ENCODE measurements at regions not wholly inside any gene's neighbourhood (a gene's known extent, or its start where the extent isn't known, plus 50 kb on each side); places are given as distances from the start of the nearest gene placed in this dataset.

DNA sequence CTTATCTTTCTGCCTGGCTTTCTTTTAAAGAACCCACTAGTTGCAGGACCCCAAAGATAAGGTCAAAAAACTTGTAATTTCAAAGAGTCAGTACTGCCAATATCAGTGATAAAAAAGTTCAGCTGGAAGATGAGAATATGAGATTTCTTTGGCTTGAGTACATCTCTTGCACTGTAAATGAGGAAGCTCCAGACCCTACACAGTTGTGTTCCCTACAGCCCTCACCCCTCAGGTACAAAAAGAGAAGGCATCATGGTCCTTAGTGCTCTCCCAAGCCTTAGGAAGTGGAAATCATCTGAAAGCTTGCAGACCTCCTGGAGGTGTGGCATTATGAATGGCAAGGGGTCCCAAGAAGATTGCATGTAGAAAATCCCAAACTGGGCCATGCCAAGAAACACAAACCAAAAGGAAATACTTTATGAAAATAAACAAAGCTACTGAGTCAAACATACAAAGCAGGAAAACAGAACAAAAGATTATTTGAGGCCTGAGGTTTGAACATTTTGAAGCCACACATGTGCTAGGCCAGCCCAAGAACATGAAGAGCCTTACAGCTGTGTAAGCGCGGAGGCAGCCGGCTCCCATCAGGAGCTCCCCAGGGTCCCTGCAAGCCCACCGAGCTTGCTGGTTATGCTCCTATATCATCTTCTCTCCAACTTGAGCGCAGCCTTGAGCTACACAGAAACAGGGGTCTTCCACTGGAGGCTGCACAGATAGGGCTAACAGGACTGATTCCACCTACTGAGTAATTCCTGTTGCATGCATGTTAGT lies 217.0 kb downstream of the OSR1 start:
- DNase-seq (ENCODE audit: low read depth in 4 of 4, low spot score in 2 of 4): no peak

- no peak for DNase-seq (ENCODE audit: low read depth in 4 of 4, low spot score in 2 of 4)
These were observed 217.8 kb downstream of the OSR1 start for GRCh38 chr2:19140463-19141208.

GRCh38 chr2:19139386-19139785 lies 219.0 kb downstream of the OSR1 start:
- no peak for DNase-seq (ENCODE audit: low read depth in 4 of 4, low spot score in 2 of 4)

DNA sequence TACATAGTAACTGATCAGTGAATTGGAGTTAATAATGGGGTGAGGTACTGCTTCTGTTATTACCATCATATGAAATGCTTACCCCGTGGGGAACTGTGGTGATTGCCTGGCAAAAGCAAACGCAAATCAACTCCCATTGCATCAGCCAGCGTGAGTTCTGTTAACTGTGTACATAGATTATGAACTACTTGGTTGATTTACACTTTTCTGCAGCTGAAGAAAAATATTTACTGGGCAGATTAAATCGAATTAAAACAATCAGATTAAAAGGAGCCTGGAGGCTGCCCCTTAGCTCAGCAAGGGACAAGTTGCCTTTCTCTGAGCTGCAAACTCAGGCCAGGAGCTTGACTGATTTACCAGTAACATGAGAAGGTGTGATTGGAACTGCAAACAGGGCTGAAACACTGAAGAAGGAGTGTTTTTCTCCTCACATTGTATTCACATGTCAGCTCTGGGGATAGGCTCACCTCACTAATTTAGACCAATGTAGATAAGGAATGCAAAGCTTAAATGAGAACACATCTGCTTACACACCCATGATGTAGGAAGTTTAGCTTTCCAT lies 220.1 kb downstream of the OSR1 start:
- DNase-seq (ENCODE audit: low read depth in 4 of 4, low spot score in 2 of 4): no peak

- no peak for DNase-seq (ENCODE audit: low read depth in 4 of 4, low spot score in 2 of 4)
These were observed 221.0 kb downstream of the OSR1 start for GRCh38 chr2:19137433-19137832.

- DNase-seq (ENCODE audit: low read depth in 4 of 4, low spot score in 2 of 4): no peak
These were observed 225.5 kb downstream of the OSR1 start for GRCh38 chr2:19132967-19133366.

DNA sequence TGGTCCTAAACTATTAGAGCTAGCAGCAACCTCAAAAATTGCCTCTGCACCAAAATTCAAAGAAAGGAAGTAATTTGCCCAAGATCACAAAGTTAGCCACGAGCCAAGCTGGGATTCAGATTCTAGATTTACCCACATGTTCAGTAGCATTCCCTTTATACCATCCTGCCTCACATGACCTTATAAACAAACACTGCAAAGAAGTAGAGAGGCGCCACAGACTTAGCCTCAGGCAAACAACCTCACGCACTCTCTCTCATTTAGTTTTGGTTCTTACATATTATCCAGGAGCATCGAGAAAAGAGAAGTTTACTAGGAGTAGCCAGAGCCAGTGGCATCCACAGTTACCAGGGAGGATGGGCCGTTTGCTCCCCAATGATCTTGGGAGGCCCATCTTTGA lies 226.6 kb downstream of the OSR1 start:
- no peak for DNase-seq (ENCODE audit: low read depth in 4 of 4, low spot score in 2 of 4)

DNA sequence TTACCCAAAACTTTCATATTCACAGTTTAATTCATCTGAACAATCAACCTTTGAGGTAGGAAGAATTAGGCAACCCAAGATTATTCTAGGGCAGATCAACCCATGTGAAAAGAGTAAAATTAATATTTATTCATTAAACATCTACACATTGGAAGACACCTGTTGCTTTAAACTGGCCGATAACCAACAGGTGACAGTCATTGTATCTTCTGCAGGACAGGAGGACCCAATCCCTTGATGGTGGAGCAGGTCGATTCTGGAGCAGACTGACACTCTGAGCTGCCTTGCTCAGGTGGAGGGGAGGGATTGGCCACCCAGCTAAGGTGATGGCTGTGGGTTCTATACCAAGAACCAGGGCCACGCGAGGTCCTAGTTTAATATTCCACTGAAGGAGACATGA lies 230.3 kb downstream of the OSR1 start:
- no peak for DNase-seq (ENCODE audit: low read depth in 4 of 4, low spot score in 2 of 4)

- no peak for DNase-seq (ENCODE audit: low read depth in 4 of 4, low spot score in 2 of 4)
These were observed 230.8 kb downstream of the OSR1 start for GRCh38 chr2:19127616-19128015.

DNA sequence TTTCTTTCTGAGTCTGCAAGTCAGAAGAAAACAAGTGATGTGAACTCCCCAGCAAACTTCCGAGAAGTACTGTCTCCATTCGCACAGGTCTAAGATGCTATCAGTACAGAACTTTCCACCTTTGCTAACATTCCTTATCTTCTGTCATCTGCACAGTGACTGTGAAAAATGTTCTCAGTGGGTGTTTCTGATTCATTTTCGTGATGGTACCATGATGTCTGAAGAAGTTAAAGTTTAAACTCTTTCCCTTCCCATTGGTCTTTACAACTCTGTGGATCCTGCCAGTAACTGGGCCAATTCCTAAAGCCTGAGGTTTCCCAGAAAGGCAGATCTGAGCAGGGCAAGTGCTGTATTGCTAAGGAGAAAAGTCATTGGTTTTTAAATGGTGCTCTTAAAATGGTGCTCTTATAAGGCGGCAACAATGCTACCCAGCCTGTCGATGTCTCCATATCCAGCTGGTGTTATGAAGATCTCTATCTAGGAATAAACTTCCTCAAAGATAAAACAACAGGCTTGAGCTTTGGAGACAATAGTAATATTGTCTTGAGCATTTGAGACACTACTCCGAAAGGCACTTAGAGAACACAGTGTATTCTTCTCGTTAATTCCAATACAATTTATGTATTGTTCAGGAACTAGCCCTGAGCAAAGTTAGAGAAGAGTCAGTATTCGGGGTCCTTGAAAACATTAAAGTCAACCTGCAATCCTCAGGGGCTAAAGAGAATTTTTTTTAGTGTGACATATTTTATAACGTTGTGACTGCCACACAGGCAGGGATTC lies 232.3 kb downstream of the OSR1 start:
- no peak for DNase-seq (ENCODE audit: low read depth in 4 of 4, low spot score in 2 of 4)

DNA sequence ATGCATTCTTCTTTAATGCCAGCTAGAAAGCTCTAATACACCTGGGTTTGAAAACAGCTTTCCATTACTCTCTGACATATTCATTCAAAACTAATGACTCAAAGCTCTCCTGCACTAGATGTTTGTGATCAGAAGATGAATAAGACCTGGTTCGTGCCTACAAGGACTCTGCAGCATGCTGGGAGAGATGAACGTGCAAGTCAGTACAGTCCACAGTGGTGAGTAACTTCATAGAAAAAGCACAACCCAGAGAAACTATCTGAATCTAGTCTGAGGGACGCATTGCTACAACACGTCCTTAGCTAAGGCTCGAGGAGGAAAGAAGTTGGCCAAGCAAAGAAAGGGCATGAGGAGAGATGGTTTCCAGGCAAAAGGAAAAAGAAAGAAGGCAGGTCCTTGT lies 234.3 kb downstream of the OSR1 start:
- no peak for DNase-seq (ENCODE audit: low read depth in 4 of 4, low spot score in 2 of 4)

DNA sequence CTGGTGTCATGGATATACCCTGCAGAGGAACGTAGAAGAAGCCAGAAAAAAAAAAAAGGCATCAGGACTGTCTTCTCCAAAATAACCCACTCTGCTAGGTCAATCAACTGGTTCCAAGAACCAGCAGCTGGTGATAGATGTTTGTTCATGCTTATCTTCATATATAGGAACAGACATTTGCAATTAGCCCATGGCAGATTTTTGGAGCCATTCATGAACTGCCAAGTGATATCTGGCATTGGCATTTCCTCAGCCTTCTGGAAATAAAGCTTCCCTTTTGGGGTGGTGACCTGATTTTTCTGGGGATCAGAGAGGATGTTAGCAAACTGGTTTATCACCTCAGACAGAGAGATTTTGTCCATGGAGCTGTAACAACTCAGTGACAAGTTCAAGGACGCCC lies 234.9 kb downstream of the OSR1 start:
- no peak for DNase-seq (ENCODE audit: low read depth in 4 of 4, low spot score in 2 of 4)

GRCh38 chr2:19122220-19122619 lies 236.2 kb downstream of the OSR1 start:
- DNase-seq (ENCODE audit: low read depth in 4 of 4, low spot score in 2 of 4): no peak

- DNase-seq (ENCODE audit: low read depth in 4 of 4, low spot score in 2 of 4): no peak
These were observed 237.3 kb downstream of the OSR1 start for GRCh38 chr2:19120941-19121750.

GRCh38 chr2:19120181-19120580 lies 238.2 kb downstream of the OSR1 start:
- DNase-seq (ENCODE audit: low read depth in 4 of 4, low spot score in 2 of 4): no peak

DNA sequence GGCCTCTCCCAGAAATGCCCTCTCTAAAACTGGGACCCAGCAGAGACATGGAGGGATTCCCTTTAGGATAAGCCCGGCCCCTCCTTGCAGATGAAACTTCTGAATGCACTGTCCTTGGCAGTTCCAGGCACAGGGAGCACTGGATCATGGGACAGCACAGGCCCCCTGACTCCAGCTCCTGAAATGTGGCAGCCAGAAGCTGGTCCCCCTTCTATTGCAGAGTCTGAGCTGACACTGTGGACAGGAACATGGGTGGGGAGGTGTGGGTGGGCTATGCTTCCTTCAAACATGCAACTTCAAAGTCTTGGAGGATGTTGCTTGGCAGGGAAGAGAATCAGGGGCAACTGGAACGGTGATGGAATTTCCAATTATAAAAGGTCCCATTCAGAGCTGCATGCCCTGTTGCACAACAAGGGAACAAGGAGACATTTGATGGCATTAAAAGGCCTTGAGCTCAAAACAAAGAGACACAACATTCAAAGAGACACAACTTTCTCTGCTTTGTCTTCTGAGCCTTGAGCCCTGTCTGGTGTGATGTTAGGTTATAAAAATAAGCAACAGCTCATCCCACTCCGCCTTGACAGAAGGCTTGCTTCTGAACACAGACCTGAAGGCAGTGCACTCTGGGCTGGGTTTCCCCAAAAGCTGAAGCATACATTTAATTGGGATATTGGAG lies 239.0 kb downstream of the OSR1 start:
- no peak for DNase-seq (ENCODE audit: low read depth in 4 of 4, low spot score in 2 of 4)

GRCh38 chr2:19116918-19117317 lies 241.5 kb downstream of the OSR1 start:
- DNase-seq (ENCODE audit: low read depth in 4 of 4, low spot score in 2 of 4): no peak

GRCh38 chr2:19114754-19115231 lies 243.6 kb downstream of the OSR1 start:
- DNase-seq (ENCODE audit: low read depth in 4 of 4, low spot score in 2 of 4): no peak

DNA sequence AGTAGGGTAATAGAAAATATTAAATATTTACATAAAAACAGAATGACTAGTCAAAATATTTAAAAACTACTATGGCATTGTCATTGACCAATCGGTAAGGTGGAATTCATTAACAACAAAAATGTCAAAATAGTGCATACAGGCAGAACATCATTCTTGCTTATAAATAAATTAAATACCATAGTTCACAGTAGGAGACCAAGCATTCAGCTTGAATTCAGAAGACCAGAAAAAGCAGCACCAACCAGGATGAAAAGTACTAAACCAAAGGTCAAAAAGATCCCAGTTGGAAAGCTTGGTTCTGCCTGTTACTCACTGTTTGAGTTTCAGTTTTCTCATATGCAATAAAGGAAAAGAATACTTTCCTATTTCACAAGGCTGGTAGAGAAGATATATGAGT lies 244.3 kb downstream of the OSR1 start:
- no peak for DNase-seq (ENCODE audit: low read depth in 4 of 4, low spot score in 2 of 4)

DNA sequence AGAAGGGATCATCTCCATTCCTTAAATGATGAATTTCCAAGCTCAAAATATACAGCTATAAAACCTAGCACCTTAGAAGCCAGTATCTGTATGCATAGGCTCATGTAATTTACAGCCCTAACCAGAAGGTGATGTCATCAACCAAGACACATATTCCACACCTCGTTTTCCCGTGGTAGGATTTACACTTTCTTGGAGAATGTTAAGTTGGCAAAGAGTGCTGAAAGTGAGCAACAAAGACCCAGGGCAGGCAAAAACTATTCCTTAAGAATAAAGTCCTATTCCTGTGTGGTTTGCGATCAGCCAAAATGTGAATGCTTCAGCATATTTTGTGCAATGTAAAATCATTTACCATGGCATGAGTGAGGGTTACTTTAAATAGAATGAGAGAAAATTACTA lies 247.1 kb downstream of the OSR1 start:
- no peak for DNase-seq (ENCODE audit: low read depth in 4 of 4, low spot score in 2 of 4)

All from left renal cortex interstitium (tissue), 4 donors.